Tibial nerve (tissue), 4 donors: ENCODE measurements at regions not wholly inside any gene's neighbourhood (a gene's known extent, or its start where the extent isn't known, plus 50 kb on each side); places are given as distances from the start of the nearest gene placed in this dataset.
A peak's percentile ranks its signal among the peaks of the same experiment; 100 is the strongest.

ENCODE experiments used
- CTCF ChIP-seq, 5 experiments: fragments of 200-600 bp in 3 of 5; fragments of 450-650 bp in 2 of 5; sonication (generic) in 3 of 5; IDR thresholded peaks; one replicate each; pipeline ENCODE4 v1.5.1; 2016 to 2019; ENCODE audit warnings: antibody characterized with exemption in 5 of 5, mild to moderate bottlenecking in 3 of 5, moderate library complexity in 2 of 5
- EP300 ChIP-seq, 2 donors: sonication (generic); formaldehyde crosslinking; IDR thresholded peaks; one replicate each; pipeline ENCODE4 v1.6.1; 2017; ENCODE audit warnings: antibody characterized with exemption in 2 of 2, mild to moderate bottlenecking in 1 of 2

- TF ChIP-seq CTCF (IDR thresholded peaks at IDR 0.05) (no peak), EP300 (IDR thresholded peaks at IDR 0.05) (peak in 1 of 2 donors; percentile 33)
Measured at GRCh38 chr13:95387733-95388207, 86.5 kb upstream of the ABCC4 start.
